Sigmoid colon (tissue), 6 donors: ENCODE measurements at regions not wholly inside any gene's neighbourhood (a gene's known extent, or its start where the extent isn't known, plus 50 kb on each side); places are given as distances from the start of the nearest gene placed in this dataset.
"Not testable (repeated sequence)": the region's sequence is repeated elsewhere in the genome, so short reads cannot be mapped to it uniquely, and the experiment has no call there.

Experiments
- DNase-seq: peaks from one replicate; pipeline ENCODE4 v3.0.0-alpha.2; 2019
- H3K27ac ChIP-seq, 4 donors: fragments of 200-600 bp; sonication (generic); one replicate each; pipeline ENCODE4 v1.5.1; 2016 to 2019; ENCODE audit warnings: mild to moderate bottlenecking in 1 of 4
- H3K27me3 ChIP-seq, 3 donors: fragments of 200-600 bp; sonication (generic); one replicate each; pipeline ENCODE4 v1.5.1; 2019; ENCODE audit warnings: mild to moderate bottlenecking in 1 of 3
- H3K36me3 ChIP-seq, 4 donors: fragments of 200-600 bp; sonication (generic); one replicate each; pipeline ENCODE4 v1.5.1; 2016 to 2019
- H3K4me1 ChIP-seq, 4 donors: fragments of 200-600 bp; sonication (generic); one replicate each; pipeline ENCODE4 v1.5.1; 2017 to 2019
- H3K4me3 ChIP-seq, 4 donors: fragments of 200-600 bp; sonication (generic); one replicate each; pipeline ENCODE4 v1.5.1; 2017 to 2019; ENCODE audit warnings: mild to moderate bottlenecking in 2 of 4, moderate library complexity in 1 of 4
- H3K9me3 ChIP-seq, 4 donors: fragments of 200-600 bp in 3 of 4; sonication (generic) in 3 of 4; one replicate each; pipeline versions ENCODE4 v1.5.1 to v1.6.1; 2013 to 2019
- EP300 ChIP-seq, 4 donors: sonication (generic); formaldehyde crosslinking; IDR thresholded peaks; one replicate each; pipeline ENCODE4 v1.6.1; 2017; ENCODE audit warnings: antibody characterized with exemption in 4 of 4
- POLR2A ChIP-seq, 2 donors: fragments of 450-650 bp; IDR thresholded peaks; one replicate each; pipeline ENCODE4 v1.6.1; 2016; ENCODE audit warnings: antibody characterized with exemption in 2 of 2, mild to moderate bottlenecking in 2 of 2, moderate library complexity in 2 of 2
- POLR2AphosphoS5 ChIP-seq, 4 donors: sonication (generic); formaldehyde crosslinking; IDR thresholded peaks; one replicate each; pipeline ENCODE4 v1.6.1; 2017; ENCODE audit warnings: antibody characterized with exemption in 4 of 4
- WGBS, 2 donors: extraction: QIAGEN DNeasy Blood & Tissue Kit; methylation state at CpG; one replicate each; pipeline ENCODE4 v1.1.7; 2013; 5-methylcytosine and 5-hydroxymethylcytosine counted together
- intact Hi-C: fragments of 100-400 bp; cut with DNase I; formaldehyde crosslinking; loops from one replicate; pipeline ENCODE4 v1.15.1; 2023
- TF ChIP-seq, protein P1 (sequence below), 4 experiments: fragments of 450-650 bp in 3 of 4; fragments of 200-600 bp in 1 of 4; IDR thresholded peaks; one replicate each; pipeline ENCODE4 v1.5.1; 2016 to 2019; ENCODE audit warnings: antibody characterized with exemption in 4 of 4, mild to moderate bottlenecking in 3 of 4, moderate library complexity in 2 of 4
- donor health status: healthy with polysubstance abuse.
- donor health status: healthy.

GRCh38 chr2:129016972-129017371, 698.3 kb upstream of the HS6ST1 start:
- Histone ChIP-seq H3K4me1 (no peaks in the 10 kb centered on the region), H3K4me3 (no peak overlapping the region), H3K9me3 (no peaks in the 10 kb centered on the region), H3K36me3 (no peaks in the 10 kb centered on the region), H3K27me3 (no peaks in the 10 kb centered on the region), H3K27ac (no peak overlapping the region)
- WGBS, 2 donors, result 83 to 89% methylated on average over 4 of the region's 4 CpGs
- intact Hi-C loops, result no loop called here
- no peak for DNase-seq
- no peak for TF ChIP-seq EP300 (IDR thresholded peaks at IDR 0.05)
- TF ChIP-seq POLR2AphosphoS5 (IDR thresholded peaks at IDR 0.05), result no peak
- no peak for TF ChIP-seq POLR2A (IDR thresholded peaks at IDR 0.05)
- TF ChIP-seq, protein P1, sequence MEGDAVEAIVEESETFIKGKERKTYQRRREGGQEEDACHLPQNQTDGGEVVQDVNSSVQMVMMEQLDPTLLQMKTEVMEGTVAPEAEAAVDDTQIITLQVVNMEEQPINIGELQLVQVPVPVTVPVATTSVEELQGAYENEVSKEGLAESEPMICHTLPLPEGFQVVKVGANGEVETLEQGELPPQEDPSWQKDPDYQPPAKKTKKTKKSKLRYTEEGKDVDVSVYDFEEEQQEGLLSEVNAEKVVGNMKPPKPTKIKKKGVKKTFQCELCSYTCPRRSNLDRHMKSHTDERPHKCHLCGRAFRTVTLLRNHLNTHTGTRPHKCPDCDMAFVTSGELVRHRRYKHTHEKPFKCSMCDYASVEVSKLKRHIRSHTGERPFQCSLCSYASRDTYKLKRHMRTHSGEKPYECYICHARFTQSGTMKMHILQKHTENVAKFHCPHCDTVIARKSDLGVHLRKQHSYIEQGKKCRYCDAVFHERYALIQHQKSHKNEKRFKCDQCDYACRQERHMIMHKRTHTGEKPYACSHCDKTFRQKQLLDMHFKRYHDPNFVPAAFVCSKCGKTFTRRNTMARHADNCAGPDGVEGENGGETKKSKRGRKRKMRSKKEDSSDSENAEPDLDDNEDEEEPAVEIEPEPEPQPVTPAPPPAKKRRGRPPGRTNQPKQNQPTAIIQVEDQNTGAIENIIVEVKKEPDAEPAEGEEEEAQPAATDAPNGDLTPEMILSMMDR (IDR thresholded peaks at IDR 0.05), result no peak

- no peak for TF ChIP-seq EP300 (IDR thresholded peaks at IDR 0.05)
- TF ChIP-seq, protein P1 (IDR thresholded peaks at IDR 0.05), result no peak
- no peak for TF ChIP-seq POLR2AphosphoS5 (IDR thresholded peaks at IDR 0.05)
- TF ChIP-seq POLR2A (IDR thresholded peaks at IDR 0.05), result no peak
- Histone ChIP-seq H3K4me3 (no peak overlapping the region), H3K27ac (no peak overlapping the region), H3K36me3 (no peaks in the 10 kb centered on the region), H3K9me3 (no peaks in the 10 kb centered on the region), H3K4me1 (no peaks in the 10 kb centered on the region), H3K27me3 (no peaks in the 10 kb centered on the region)
- no peak for DNase-seq
- WGBS, 2 donors, result 73 to 80% methylated on average over 2 of the region's 2 CpGs
- intact Hi-C loops, result no loop called here
Observed at GRCh38 chr2:129024796-129025195, 706.1 kb upstream of the HS6ST1 start.

DNA sequence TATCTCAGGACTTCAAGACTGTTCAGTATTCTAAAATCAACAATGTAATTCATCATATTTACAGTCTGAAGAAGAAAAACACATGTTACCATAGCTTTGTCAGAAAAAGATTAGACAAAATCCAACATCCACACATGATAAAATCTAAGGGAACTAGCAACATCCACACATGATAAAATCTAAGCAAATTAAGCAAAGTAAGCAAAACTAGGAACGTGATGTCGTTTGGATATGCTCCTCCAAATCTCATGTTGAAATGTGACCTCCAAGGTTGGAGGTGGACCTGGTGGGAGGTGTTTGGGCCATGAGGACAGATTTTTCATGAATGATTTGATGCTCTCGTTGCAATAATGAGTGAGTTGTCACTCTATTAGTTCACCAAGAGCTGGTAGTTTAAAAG, 717.3 kb upstream of the HS6ST1 start:
- Histone ChIP-seq H3K9me3 (peaks cover 0 to 2% (median 0%) of the 10 kb centered on the region in 4 donors), H3K4me1 (no peaks in the 10 kb centered on the region), H3K4me3 (no peak overlapping the region), H3K27me3 (no peaks in the 10 kb centered on the region), H3K27ac (no peak overlapping the region), H3K36me3 (no peaks in the 10 kb centered on the region)
- TF ChIP-seq EP300 (IDR thresholded peaks at IDR 0.05) (no peak), POLR2A (IDR thresholded peaks at IDR 0.05) (no peak), POLR2AphosphoS5 (IDR thresholded peaks at IDR 0.05) (no peak)
- TF ChIP-seq, protein P1 (IDR thresholded peaks at IDR 0.05), result no peak
- intact Hi-C loops, result no loop called here
- no peak for DNase-seq
- 51 to 73% methylated on average over 3 of the region's 3 CpGs for WGBS, 2 donors

DNA sequence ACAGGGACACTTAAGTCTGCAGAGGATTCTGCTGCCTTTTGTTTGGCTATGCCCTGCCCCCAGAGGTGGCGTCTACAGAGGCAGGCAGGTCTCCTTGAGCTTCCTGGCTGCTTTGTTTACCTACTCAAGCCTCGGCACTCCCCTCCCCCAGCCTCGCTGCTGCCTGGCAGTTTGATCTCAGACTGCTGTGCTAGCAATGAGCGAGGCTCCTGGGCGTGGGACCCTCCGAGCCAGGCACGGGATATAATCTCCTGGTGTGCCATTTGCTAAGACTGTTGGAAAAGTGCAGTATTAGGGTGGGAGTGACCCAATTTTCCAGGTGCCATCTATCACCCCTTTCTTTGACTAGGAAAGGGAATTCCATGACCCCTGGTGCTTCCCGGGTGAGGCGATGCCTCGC, 725.0 kb upstream of the HS6ST1 start:
- DNase-seq, H3K27me3 ChIP-seq, H3K4me1 ChIP-seq, H3K4me3 ChIP-seq, H3K36me3 ChIP-seq, H3K27ac ChIP-seq, intact Hi-C loops: not testable (repeated sequence)
- WGBS, 2 donors, result 76 to 95% methylated on average over 10 of the region's 10 CpGs
- H3K9me3 ChIP-seq, result peaks cover 0 to 11% (median 1%) of the 10 kb centered on the region in 4 donors

DNA sequence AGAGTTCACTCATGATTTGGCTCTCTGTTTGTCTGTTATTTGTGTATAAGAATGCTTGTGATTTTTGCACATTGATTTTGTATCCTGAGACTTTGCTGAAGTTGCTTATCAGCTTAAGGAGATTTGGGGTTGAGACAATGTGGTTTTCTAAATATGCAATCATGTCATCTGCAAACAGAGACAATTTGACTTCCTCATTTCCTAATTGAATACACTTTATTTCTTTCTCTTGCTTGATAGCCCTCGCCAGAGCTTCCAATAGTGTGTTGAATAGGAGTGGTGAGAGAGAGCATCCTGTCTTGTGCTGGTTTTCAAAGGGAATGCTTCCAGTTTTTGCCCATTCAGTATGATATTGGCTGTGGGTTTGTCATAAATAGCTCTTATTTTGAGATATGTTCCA, 727.8 kb upstream of the HS6ST1 start:
- H3K36me3 ChIP-seq, intact Hi-C loops, H3K4me3 ChIP-seq, H3K27ac ChIP-seq, H3K27me3 ChIP-seq, DNase-seq, H3K4me1 ChIP-seq: not testable (repeated sequence)
- WGBS, 2 donors, result 53 to 62% methylated on average over 1 of the region's 1 CpG
- H3K9me3 ChIP-seq, result peaks cover 0 to 11% (median 1%) of the 10 kb centered on the region in 4 donors

- Histone ChIP-seq H3K27me3 (no peaks in the 10 kb centered on the region), H3K4me3 (no peak overlapping the region), H3K4me1 (no peaks in the 10 kb centered on the region), H3K27ac (no peak overlapping the region), H3K9me3 (no peaks in the 10 kb centered on the region), H3K36me3 (no peaks in the 10 kb centered on the region)
- no peak for TF ChIP-seq POLR2A (IDR thresholded peaks at IDR 0.05)
- TF ChIP-seq POLR2AphosphoS5 (IDR thresholded peaks at IDR 0.05), result no peak
- TF ChIP-seq EP300 (IDR thresholded peaks at IDR 0.05), result no peak
- TF ChIP-seq, protein P1 (IDR thresholded peaks at IDR 0.05), result no peak
- 55 to 72% methylated on average over 3 of the region's 3 CpGs for WGBS, 2 donors
- intact Hi-C loops, result no loop called here
- no peak for DNase-seq
Observed at GRCh38 chr2:129050101-129050500, 731.4 kb upstream of the HS6ST1 start.
